ENCODE measurements at regions not wholly inside any gene's neighbourhood (a gene's known extent, or its start where the extent isn't known, plus 50 kb on each side); places are given as distances from the start of the nearest gene placed in this dataset.

GRCh38 chr14:87131879-87132278 lies 861.1 kb downstream of the GALC start:
- in situ Hi-C loops (cut with HindIII; ENCODE audit: low sequenced_read_pairs) = no loop called here
- H3K4me3 ChIP-seq (ENCODE audit: low read depth, low read length) = no peak overlapping the region
- DNase-seq (ENCODE audit: low read depth) = no peak
- no peak for TF ChIP-seq CTCF (IDR thresholded peaks at IDR 0.05; ENCODE audit: low read depth, low read length, missing control alignments)

- in situ Hi-C loops (cut with HindIII; ENCODE audit: low sequenced_read_pairs) = no loop called here
- DNase-seq (ENCODE audit: low read depth) = no peak
- H3K4me3 ChIP-seq (ENCODE audit: low read depth, low read length) = no peak overlapping the region
- TF ChIP-seq CTCF (IDR thresholded peaks at IDR 0.05; ENCODE audit: low read depth, low read length, missing control alignments) = no peak
These were observed 870.8 kb downstream of the GALC start for GRCh38 chr14:87122166-87122565.

- no peak for DNase-seq (ENCODE audit: low read depth)
- no peak for TF ChIP-seq CTCF (IDR thresholded peaks at IDR 0.05; ENCODE audit: low read depth, low read length, missing control alignments)
- H3K4me3 ChIP-seq (ENCODE audit: low read depth, low read length) = no peak overlapping the region
- in situ Hi-C loops (cut with HindIII; ENCODE audit: low sequenced_read_pairs) = no loop called here
These were observed 871.3 kb downstream of the GALC start for GRCh38 chr14:87121716-87122115.

GRCh38 chr14:87115234-87115633 lies 877.7 kb downstream of the GALC start:
- TF ChIP-seq CTCF (IDR thresholded peaks at IDR 0.05; ENCODE audit: low read depth, low read length, missing control alignments) = no peak
- in situ Hi-C loops (cut with HindIII; ENCODE audit: low sequenced_read_pairs) = no loop called here
- no peak overlapping the region for H3K4me3 ChIP-seq (ENCODE audit: low read depth, low read length)
- DNase-seq (ENCODE audit: low read depth) = no peak

- no peak for DNase-seq (ENCODE audit: low read depth)
- in situ Hi-C loops (cut with HindIII; ENCODE audit: low sequenced_read_pairs) = no loop called here
- no peak overlapping the region for H3K4me3 ChIP-seq (ENCODE audit: low read depth, low read length)
- TF ChIP-seq CTCF (IDR thresholded peaks at IDR 0.05; ENCODE audit: low read depth, low read length, missing control alignments) = no peak
These were observed 879.7 kb downstream of the GALC start for GRCh38 chr14:87113286-87113685.

- no peak for DNase-seq (ENCODE audit: low read depth)
- no peak overlapping the region for H3K4me3 ChIP-seq (ENCODE audit: low read depth, low read length)
- no peak for TF ChIP-seq CTCF (IDR thresholded peaks at IDR 0.05; ENCODE audit: low read depth, low read length, missing control alignments)
- in situ Hi-C loops (cut with HindIII; ENCODE audit: low sequenced_read_pairs) = no loop called here
These were observed 881.2 kb downstream of the GALC start for GRCh38 chr14:87111741-87112140.

- TF ChIP-seq CTCF (IDR thresholded peaks at IDR 0.05; ENCODE audit: low read depth, low read length, missing control alignments) = no peak
- H3K4me3 ChIP-seq (ENCODE audit: low read depth, low read length) = no peak overlapping the region
- no peak for DNase-seq (ENCODE audit: low read depth)
- in situ Hi-C loops (cut with HindIII; ENCODE audit: low sequenced_read_pairs) = no loop called here
These were observed 881.9 kb downstream of the GALC start for GRCh38 chr14:87111126-87111525.

Measured in astrocyte of the cerebellum (primary cell).